ENCODE measurements at regions not wholly inside any gene's neighbourhood (a gene's known extent, or its start where the extent isn't known, plus 50 kb on each side); places are given as distances from the start of the nearest gene placed in this dataset.

GRCh38 chr18:78611201-78611800 is 368.3 kb upstream of the SALL3 start:
- H3K27ac ChIP-seq = no peak overlapping the region
- no peaks in the 10 kb centered on the region for H3K4me1 ChIP-seq
- DNase-seq = no peak
- no peak overlapping the region for H3K4me3 ChIP-seq
- TF ChIP-seq CTCF (IDR thresholded peaks at IDR 0.05) = no peak
- ATAC-seq = no peak
- intact Hi-C loops (cut with DNase I) = no loop called here
- no peaks in the 10 kb centered on the region for H3K36me3 ChIP-seq
- peaks cover 0 to 9% of the 10 kb centered on the region in 2 donors for H3K27me3 ChIP-seq
- H3K9me3 ChIP-seq = peaks cover 0 to 2% of the 10 kb centered on the region in 2 donors

- TF ChIP-seq CTCF (IDR thresholded peaks at IDR 0.05) = no peak
- DNase-seq = no peak
- no peak for ATAC-seq
These were observed 367.7 kb upstream of the SALL3 start for GRCh38 chr18:78611869-78612268.

GRCh38 chr18:78612318-78612717 is 367.3 kb upstream of the SALL3 start:
- H3K4me1 ChIP-seq = no peaks in the 10 kb centered on the region
- no peaks in the 10 kb centered on the region for H3K36me3 ChIP-seq
- intact Hi-C loops (cut with DNase I) = no loop called here
- H3K27ac ChIP-seq = no peak overlapping the region
- peaks cover 0 to 9% of the 10 kb centered on the region in 2 donors for H3K27me3 ChIP-seq
- H3K9me3 ChIP-seq = peaks cover 0 to 11% of the 10 kb centered on the region in 2 donors
- no peak for DNase-seq
- no peak for ATAC-seq
- no peak overlapping the region for H3K4me3 ChIP-seq
- TF ChIP-seq CTCF (IDR thresholded peaks at IDR 0.05) = no peak

More at GRCh38 chr18:78611869-78612268, 367.7 kb upstream of the SALL3 start:
- intact Hi-C loops (cut with DNase I) = no loop called here
- Histone ChIP-seq H3K27ac (no peak overlapping the region), H3K27me3 (peaks cover 0 to 9% of the 10 kb centered on the region in 2 donors), H3K9me3 (peaks cover 0 to 7% of the 10 kb centered on the region in 2 donors), H3K4me3 (no peak overlapping the region), H3K36me3 (no peaks in the 10 kb centered on the region), H3K4me1 (no peaks in the 10 kb centered on the region)

GRCh38 chr18:78612801-78613200 is 366.8 kb upstream of the SALL3 start:
- ATAC-seq = no peak
- no peak for DNase-seq
- intact Hi-C loops (cut with DNase I) = no loop called here
- TF ChIP-seq CTCF (IDR thresholded peaks at IDR 0.05) = no peak
- Histone ChIP-seq H3K36me3 (no peaks in the 10 kb centered on the region), H3K4me1 (no peaks in the 10 kb centered on the region), H3K9me3 (peaks cover 0 to 11% of the 10 kb centered on the region in 2 donors), H3K27ac (no peak overlapping the region), H3K4me3 (no peak overlapping the region), H3K27me3 (peaks cover 0 to 9% of the 10 kb centered on the region in 2 donors)

GRCh38 chr18:78618726-78619125 is 360.9 kb upstream of the SALL3 start:
- intact Hi-C loops (cut with DNase I) = no loop called here
- peaks cover 0 to 12% of the 10 kb centered on the region in 2 donors for H3K9me3 ChIP-seq
- no peak for DNase-seq
- no peak for ATAC-seq
- H3K36me3 ChIP-seq = no peaks in the 10 kb centered on the region
- TF ChIP-seq CTCF (IDR thresholded peaks at IDR 0.05) = no peak
- H3K4me1 ChIP-seq = no peaks in the 10 kb centered on the region
- no peak overlapping the region for H3K27ac ChIP-seq
- no peaks in the 10 kb centered on the region for H3K27me3 ChIP-seq
- H3K4me3 ChIP-seq = no peak overlapping the region

Measured in left lung (tissue), 4 donors.